HepG2 (cell line): ENCODE measurements at regions not wholly inside any gene's neighbourhood (a gene's known extent, or its start where the extent isn't known, plus 50 kb on each side); places are given as distances from the start of the nearest gene placed in this dataset.

Source experiments
- EED ChIP-seq: sonication (generic); formaldehyde crosslinking; IDR thresholded peaks from 2 replicates; pipeline ENCODE4 v1.5.0; 2020; ENCODE audit warnings: mild to moderate bottlenecking, missing genetic modification reagents
- FOXK1 ChIP-seq: sonication (generic); formaldehyde crosslinking; IDR thresholded peaks from 2 replicates; pipeline ENCODE4 v1.4.0; 2020; ENCODE audit warnings: low read depth, missing genetic modification reagents, borderline replicate concordance
- TEF ChIP-seq: sonication (generic); formaldehyde crosslinking; IDR thresholded peaks from 2 replicates; pipeline ENCODE4 v1.5.0; 2020; ENCODE audit warnings: missing genetic modification reagents
- TFDP2 ChIP-seq: sonication (generic); formaldehyde crosslinking; IDR thresholded peaks from 2 replicates; pipeline ENCODE4 v1.4.0; 2020; ENCODE audit warnings: missing genetic modification reagents
- ZFYVE20 ChIP-seq: sonication (generic); formaldehyde crosslinking; IDR thresholded peaks from 2 replicates; pipeline ENCODE4 v1.8.0; 2023; ENCODE audit warnings: low read depth, mild to moderate bottlenecking, moderate library complexity, missing genetic modification reagents, borderline replicate concordance
- ZKSCAN1 ChIP-seq: fragments of 150-350 bp; IDR thresholded peaks from 2 replicates; pipeline ENCODE4 v1.6.1; 2014; ENCODE audit warnings: low read length
- ZNF318 ChIP-seq: sonication (generic); formaldehyde crosslinking; IDR thresholded peaks from 2 replicates; pipeline ENCODE4 v1.4.0; 2020; ENCODE audit warnings: mild to moderate bottlenecking, missing genetic modification reagents
- ZNF552 ChIP-seq: sonication (generic); formaldehyde crosslinking; IDR thresholded peaks from 2 replicates; pipeline ENCODE4 v1.9.0; 2022; ENCODE audit warnings: missing genetic modification reagents, mild to moderate bottlenecking, borderline replicate concordance
- ZNF580 ChIP-seq: IDR thresholded peaks from 2 replicates; pipeline ENCODE4 v1.6.1; 2016; ENCODE audit warnings: low read depth, borderline replicate concordance

- TF ChIP-seq ZNF318 (CRISPR knock-in tag) (no peak), ZNF552 (CRISPR knock-in tag) (no peak), ZNF580 (CRISPR knock-in tag) (no peak), FOXK1 (no peak), ZKSCAN1 (no peak), EED (CRISPR knock-in tag) (no peak), TFDP2 (CRISPR knock-in tag) (no peak), ZFYVE20 (CRISPR knock-in tag) (no peak), TEF (CRISPR knock-in tag) (no peak)
Observed at GRCh38 chr6:84976526-84977362, 212.3 kb upstream of the TBX18 start (continued).
